Neural cell (in vitro differentiated cells): ENCODE measurements at regions not wholly inside any gene's neighbourhood (a gene's known extent, or its start where the extent isn't known, plus 50 kb on each side); places are given as distances from the start of the nearest gene placed in this dataset.

Experiments used
- H2AFZ ChIP-seq: fragments of 200-600, 300-800 bp; sonication (generic), shearing (Covaris generic); 2 replicates; pipeline ENCODE4 v1.6.0; 2014; ENCODE audit warnings: low read depth, mild to moderate bottlenecking, antibody characterized with exemption, low read length, moderate library complexity
- H3F3A ChIP-seq: fragments of 200-600 bp; shearing (Covaris generic); 2 replicates; pipeline ENCODE4 v1.6.1; 2016; ENCODE audit warnings: mild to moderate bottlenecking, moderate library complexity, mixed read lengths, antibody characterized with exemption, low read length; ENCODE audit not compliant: insufficient read depth, poor library complexity, severe bottlenecking
- H3K27ac ChIP-seq: fragments of 200-600, 300-800 bp; sonication (generic), shearing (Covaris generic); 2 replicates; pipeline ENCODE4 v1.5.1; 2014; ENCODE audit warnings: mild to moderate bottlenecking, low read length, moderate library complexity
- H3K27me3 ChIP-seq: fragments of 300-800, 200-600 bp; sonication (generic), shearing (Covaris generic); 2 replicates; pipeline ENCODE4 v1.6.0; 2014; ENCODE audit warnings: mild to moderate bottlenecking, low read depth, low read length, moderate library complexity; ENCODE audit not compliant: insufficient read depth
- H3K36me3 ChIP-seq: fragments of 300-800, 200-600 bp; sonication (generic), shearing (Covaris generic); 2 replicates; pipeline ENCODE4 v1.5.1; 2014; ENCODE audit warnings: mild to moderate bottlenecking, antibody characterized with exemption, low read length, moderate library complexity; ENCODE audit not compliant: insufficient read depth
- H3K4me2 ChIP-seq: fragments of 300-800, 200-600 bp; sonication (generic), shearing (Covaris generic); 2 replicates; pipeline ENCODE4 v1.6.0; 2014; ENCODE audit warnings: mild to moderate bottlenecking, low read length
- H3K4me3 ChIP-seq: fragments of 300-800, 200-600 bp; sonication (generic), shearing (Covaris generic); 2 replicates; pipeline ENCODE4 v1.5.1; 2014; ENCODE audit warnings: mild to moderate bottlenecking, low read length, moderate library complexity
- H3K79me2 ChIP-seq: fragments of 200-600 bp; shearing (Covaris generic); replicated peaks from 2 replicates; pipeline ENCODE4 v1.6.0; 2014; ENCODE audit warnings: mild to moderate bottlenecking, low read length, moderate library complexity; ENCODE audit not compliant: insufficient read depth
- H3K9ac ChIP-seq: fragments of 300-800, 200-600 bp; sonication (generic), shearing (Covaris generic); 2 replicates; pipeline ENCODE4 v1.6.1; 2016; ENCODE audit warnings: mild to moderate bottlenecking, low read length, mixed read lengths
- H3K9me2 ChIP-seq: fragments of 200-600 bp; shearing (Covaris generic); 2 replicates; pipeline ENCODE4 v1.6.1; 2016; ENCODE audit warnings: mild to moderate bottlenecking, low read length, mixed read lengths; ENCODE audit not compliant: insufficient read depth
- H3K9me3 ChIP-seq: fragments of 200-600, 300-800 bp; sonication (generic), shearing (Covaris generic); 2 replicates; pipeline ENCODE4 v1.6.1; 2016; ENCODE audit warnings: mild to moderate bottlenecking, mixed run types, low read length, moderate library complexity, mixed read lengths
- H4K20me1 ChIP-seq: fragments of 200-600 bp; shearing (Covaris generic); 2 replicates; pipeline ENCODE4 v1.6.1; 2016; ENCODE audit warnings: mild to moderate bottlenecking, mixed run types; ENCODE audit not compliant: insufficient read depth
- CTCF ChIP-seq: fragments of 450-650 bp; IDR thresholded peaks from 2 replicates; pipeline ENCODE4 v1.5.1; 2014; ENCODE audit warnings: antibody characterized with exemption, mild to moderate bottlenecking, moderate library complexity; ENCODE audit not compliant: poor library complexity, severe bottlenecking
- EP300 ChIP-seq: fragments of 450-650 bp; conservative IDR thresholded peaks from 2 replicates; pipeline ENCODE4 v1.6.1; 2014; ENCODE audit warnings: antibody characterized with exemption, mild to moderate bottlenecking, moderate library complexity; ENCODE audit not compliant: poor library complexity, severe bottlenecking
- EZH2 ChIP-seq: fragments of 200-600, 300-800 bp; shearing (Covaris generic), sonication (generic); IDR thresholded peaks from 2 replicates; pipeline ENCODE4 v1.6.1; 2014; ENCODE audit warnings: antibody characterized with exemption, low read length, borderline replicate concordance, mild to moderate bottlenecking; ENCODE audit not compliant: insufficient read depth, poor library complexity, severe bottlenecking
- MXI1 ChIP-seq: fragments of 450-650 bp; conservative IDR thresholded peaks from 2 replicates; pipeline ENCODE4 v1.6.1; 2014; ENCODE audit warnings: antibody characterized with exemption, mild to moderate bottlenecking; ENCODE audit not compliant: poor library complexity, severe bottlenecking
- POLR2AphosphoS5 ChIP-seq: IDR thresholded peaks from 2 replicates; pipeline ENCODE4 v1.6.1; 2012
- RAD21 ChIP-seq: fragments of 450-650 bp; conservative IDR thresholded peaks from 2 replicates; pipeline ENCODE4 v1.6.1; 2014; ENCODE audit warnings: antibody characterized with exemption, mild to moderate bottlenecking, moderate library complexity
- REST ChIP-seq: IDR thresholded peaks from 2 replicates; pipeline ENCODE4 v1.6.1; 2012; ENCODE audit warnings: borderline replicate concordance
- SMC3 ChIP-seq: fragments of 450-650 bp; conservative IDR thresholded peaks from 2 replicates; pipeline ENCODE4 v1.6.1; 2014; ENCODE audit warnings: antibody characterized with exemption, mild to moderate bottlenecking, moderate library complexity; ENCODE audit not compliant: poor library complexity
- TAF1 ChIP-seq: IDR thresholded peaks from 2 replicates; pipeline ENCODE4 v1.6.1; 2012; ENCODE audit warnings: low read depth

- no peaks in the 10 kb centered on the region for H3F3A ChIP-seq
- no peaks in the 10 kb centered on the region for H3K27me3 ChIP-seq
- no peak overlapping the region for H3K27ac ChIP-seq
- H2AFZ ChIP-seq: no peak overlapping the region
- no peaks in the 10 kb centered on the region for H3K36me3 ChIP-seq
- H3K4me3 ChIP-seq: no peak overlapping the region
- no peak overlapping the region for H3K4me2 ChIP-seq
- H3K9me3 ChIP-seq: no peaks in the 10 kb centered on the region
- H4K20me1 ChIP-seq: no peaks in the 10 kb centered on the region
- no peak for TF ChIP-seq POLR2AphosphoS5
- TF ChIP-seq EP300: no peak
- no peak for TF ChIP-seq MXI1
- no peak for TF ChIP-seq SMC3
- TF ChIP-seq TAF1: no peak
- TF ChIP-seq REST: no peak
- no peaks in the 10 kb centered on the region for H3K79me2 ChIP-seq
- H3K9me2 ChIP-seq: no peaks in the 10 kb centered on the region
- H3K9ac ChIP-seq: no peak overlapping the region
These were observed 539.5 kb downstream of the TCERG1L start for GRCh38 chr10:130772056-130772455.

GRCh38 chr10:130772676-130773075, 538.8 kb downstream of the TCERG1L start:
- Histone ChIP-seq H3K79me2 (no peaks in the 10 kb centered on the region), H3K9ac (no peak overlapping the region), H2AFZ (no peak overlapping the region), H4K20me1 (no peaks in the 10 kb centered on the region), H3K27me3 (no peaks in the 10 kb centered on the region), H3K27ac (no peak overlapping the region), H3F3A (no peaks in the 10 kb centered on the region), H3K4me3 (no peak overlapping the region), H3K36me3 (no peaks in the 10 kb centered on the region), H3K4me2 (no peak overlapping the region), H3K9me2 (no peaks in the 10 kb centered on the region), H3K9me3 (no peaks in the 10 kb centered on the region)
- no peak for TF ChIP-seq MXI1
- no peak for TF ChIP-seq EP300
- no peak for TF ChIP-seq EZH2

- Histone ChIP-seq H3K27ac (no peak overlapping the region), H3K36me3 (no peaks in the 10 kb centered on the region), H3K9ac (no peak overlapping the region), H3K9me2 (no peaks in the 10 kb centered on the region), H2AFZ (no peak overlapping the region), H3F3A (no peaks in the 10 kb centered on the region), H3K9me3 (no peaks in the 10 kb centered on the region), H3K27me3 (no peaks in the 10 kb centered on the region), H3K79me2 (no peaks in the 10 kb centered on the region), H3K4me3 (no peak overlapping the region), H3K4me2 (no peak overlapping the region), H4K20me1 (no peaks in the 10 kb centered on the region)
- no peak for TF ChIP-seq EZH2
These were observed 537.6 kb downstream of the TCERG1L start for GRCh38 chr10:130773941-130774340.

GRCh38 chr10:130774871-130775270, 536.6 kb downstream of the TCERG1L start:
- H3K27ac ChIP-seq: no peak overlapping the region
- H3K4me3 ChIP-seq: no peak overlapping the region
- H3K9ac ChIP-seq: no peak overlapping the region
- H3K36me3 ChIP-seq: no peaks in the 10 kb centered on the region
- no peaks in the 10 kb centered on the region for H3K79me2 ChIP-seq
- TF ChIP-seq POLR2AphosphoS5 (no peak), REST (no peak), SMC3 (no peak), EZH2 (no peak), RAD21 (no peak), TAF1 (no peak), CTCF (no peak), MXI1 (no peak), EP300 (no peak)
- no peaks in the 10 kb centered on the region for H3K27me3 ChIP-seq
- no peaks in the 10 kb centered on the region for H3K9me2 ChIP-seq
- H3K4me2 ChIP-seq: no peak overlapping the region
- no peaks in the 10 kb centered on the region for H3F3A ChIP-seq
- H2AFZ ChIP-seq: no peak overlapping the region
- no peaks in the 10 kb centered on the region for H4K20me1 ChIP-seq
- no peaks in the 10 kb centered on the region for H3K9me3 ChIP-seq
